Upper lobe of right lung (tissue), 1 donor: ENCODE measurements at regions not wholly inside any gene's neighbourhood (a gene's known extent, or its start where the extent isn't known, plus 50 kb on each side); places are given as distances from the start of the nearest gene placed in this dataset. TPM values are rescaled to one million over a fixed set of nuclear protein-coding genes. Genes with fewer than 3 reads are reported as not detected.
A peak's percentile ranks its signal among the peaks of the same experiment; 100 is the strongest.

ENCODE experiments used
- ATAC-seq: fragments of 200-7000 bp; cut with Tn5 transposase; one replicate; pipeline ENCODE4 v1.9.1; 2020; ENCODE audit warnings: mild to moderate bottlenecking, moderate library complexity
- DNase-seq: peaks from one replicate; pipeline ENCODE4 v3.0.0-alpha.2; 2020
- H3K27ac ChIP-seq: fragments of 200-600 bp; one replicate; pipeline ENCODE4 v1.8.0; 2022
- H3K27me3 ChIP-seq: fragments of 200-600 bp; one replicate; pipeline ENCODE4 v1.8.0; 2022; ENCODE audit warnings: mild to moderate bottlenecking
- H3K36me3 ChIP-seq: fragments of 200-600 bp; one replicate; pipeline ENCODE4 v1.8.0; 2022
- H3K4me1 ChIP-seq: fragments of 200-600 bp; one replicate; pipeline ENCODE4 v1.8.0; 2022
- H3K4me3 ChIP-seq: fragments of 200-600 bp; one replicate; pipeline ENCODE4 v1.8.0; 2022; ENCODE audit warnings: mild to moderate bottlenecking
- H3K9me3 ChIP-seq: fragments of 200-600 bp; one replicate; pipeline ENCODE4 v1.8.0; 2022
- intact Hi-C: fragments of 100-400 bp; cut with DNase I; formaldehyde crosslinking; loops from one replicate; pipeline ENCODE4 v1.11.0; 2022
- microRNA-seq: library from miRNA; unstranded; fragments of <30 nt; microRNA quantifications from one replicate; pipeline ENCODE4 v1.2.0, GENCODE V29; 2020; ENCODE audit warnings: borderline microRNAs expressed
- TF ChIP-seq, protein P1 (sequence below): fragments of 200-600 bp; IDR thresholded peaks from one replicate; pipeline ENCODE4 v1.8.0; 2022; ENCODE audit warnings: antibody characterized with exemption
- donor health status: DM: no; HTN: yes; CAD: no; lungs with severe emphysema.

DNA sequence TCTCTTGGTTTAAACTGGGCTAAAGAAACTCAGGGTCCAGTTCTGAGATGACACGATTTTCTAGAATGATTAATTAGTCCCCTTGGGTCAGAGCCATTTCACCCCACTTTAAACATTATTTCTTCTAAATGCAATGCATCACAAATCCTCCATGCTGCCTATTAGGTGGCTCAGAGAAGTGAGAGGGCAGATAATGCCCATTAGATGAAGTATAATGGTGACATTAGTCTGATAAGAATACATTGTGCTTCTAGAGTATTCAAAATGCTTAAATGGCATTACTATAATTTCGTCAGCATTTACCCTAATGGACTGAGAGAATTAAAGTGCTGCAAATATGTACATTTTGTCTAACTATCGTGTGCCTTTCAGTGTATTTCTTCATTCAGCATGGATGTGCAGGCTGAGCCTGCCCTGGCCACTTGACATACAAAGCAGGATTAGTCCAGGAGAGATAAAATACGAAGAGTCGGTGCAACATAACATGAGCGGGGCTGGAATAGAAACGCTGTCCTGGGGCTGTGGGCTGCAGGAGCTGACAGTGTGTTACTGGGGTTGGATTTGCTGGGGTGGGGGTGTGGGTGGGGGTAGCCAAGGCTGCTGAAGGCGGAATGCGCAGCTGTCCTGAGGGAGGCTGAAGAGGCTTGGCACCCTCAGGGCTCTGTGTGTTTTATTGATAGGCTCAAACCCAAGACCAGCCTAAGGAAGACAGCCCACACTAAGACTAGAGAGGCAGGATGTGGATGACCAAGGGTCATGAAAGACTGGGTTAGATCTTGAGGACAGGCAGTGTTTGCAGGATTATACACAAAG is 52.8 kb upstream of the KLF6 start:
- no peaks in the 10 kb centered on the region for H3K27me3 ChIP-seq
- H3K9me3 ChIP-seq: no peaks in the 10 kb centered on the region
- DNase-seq (no peak), ATAC-seq (no peak)
- H3K36me3 ChIP-seq: no peaks in the 10 kb centered on the region
- no peak overlapping the region for H3K4me3 ChIP-seq
- TF ChIP-seq, protein P1, sequence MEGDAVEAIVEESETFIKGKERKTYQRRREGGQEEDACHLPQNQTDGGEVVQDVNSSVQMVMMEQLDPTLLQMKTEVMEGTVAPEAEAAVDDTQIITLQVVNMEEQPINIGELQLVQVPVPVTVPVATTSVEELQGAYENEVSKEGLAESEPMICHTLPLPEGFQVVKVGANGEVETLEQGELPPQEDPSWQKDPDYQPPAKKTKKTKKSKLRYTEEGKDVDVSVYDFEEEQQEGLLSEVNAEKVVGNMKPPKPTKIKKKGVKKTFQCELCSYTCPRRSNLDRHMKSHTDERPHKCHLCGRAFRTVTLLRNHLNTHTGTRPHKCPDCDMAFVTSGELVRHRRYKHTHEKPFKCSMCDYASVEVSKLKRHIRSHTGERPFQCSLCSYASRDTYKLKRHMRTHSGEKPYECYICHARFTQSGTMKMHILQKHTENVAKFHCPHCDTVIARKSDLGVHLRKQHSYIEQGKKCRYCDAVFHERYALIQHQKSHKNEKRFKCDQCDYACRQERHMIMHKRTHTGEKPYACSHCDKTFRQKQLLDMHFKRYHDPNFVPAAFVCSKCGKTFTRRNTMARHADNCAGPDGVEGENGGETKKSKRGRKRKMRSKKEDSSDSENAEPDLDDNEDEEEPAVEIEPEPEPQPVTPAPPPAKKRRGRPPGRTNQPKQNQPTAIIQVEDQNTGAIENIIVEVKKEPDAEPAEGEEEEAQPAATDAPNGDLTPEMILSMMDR: no peak
- H3K4me1 ChIP-seq: peaks cover 15% of the 10 kb centered on the region
- no peak overlapping the region for H3K27ac ChIP-seq
- intact Hi-C loops: no loop called here

DNA sequence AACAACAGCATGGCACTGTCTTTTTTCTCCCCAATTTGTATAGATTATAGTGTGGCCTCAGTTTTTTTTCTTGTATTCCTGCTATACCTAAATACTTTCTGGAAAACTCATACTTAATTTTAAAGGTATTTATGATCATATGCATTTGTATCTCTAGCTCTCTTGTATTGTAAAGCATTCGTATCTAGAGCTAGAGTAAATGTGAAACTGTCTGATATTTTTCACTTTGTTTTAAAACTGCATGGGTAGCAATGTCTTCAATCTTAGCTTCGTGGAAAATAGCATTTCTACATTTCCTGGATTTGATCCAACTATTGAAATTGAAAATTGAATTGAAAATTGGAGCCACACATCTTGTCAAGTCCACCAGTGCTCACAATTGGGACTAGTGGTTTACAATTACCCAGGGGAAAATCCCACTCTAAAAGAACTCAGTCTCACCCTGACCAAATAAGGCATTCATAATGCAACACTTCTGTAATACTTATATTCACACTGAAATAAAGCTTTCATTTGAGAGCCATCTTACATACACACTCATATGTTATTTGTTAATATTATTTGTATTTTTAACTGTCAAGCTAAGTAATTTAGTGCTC is 51.3 kb upstream of the KLF6 start:
- Histone ChIP-seq H3K9me3 (no peaks in the 10 kb centered on the region), H3K4me3 (no peak overlapping the region), H3K27me3 (no peaks in the 10 kb centered on the region), H3K4me1 (peaks cover 15% of the 10 kb centered on the region), H3K36me3 (no peaks in the 10 kb centered on the region), H3K27ac (peak overlapping the region; percentile 2)
- intact Hi-C loops: no loop called here
- DNase-seq (no peak), ATAC-seq (no peak)
- TF ChIP-seq, protein P1: no peak

DNA sequence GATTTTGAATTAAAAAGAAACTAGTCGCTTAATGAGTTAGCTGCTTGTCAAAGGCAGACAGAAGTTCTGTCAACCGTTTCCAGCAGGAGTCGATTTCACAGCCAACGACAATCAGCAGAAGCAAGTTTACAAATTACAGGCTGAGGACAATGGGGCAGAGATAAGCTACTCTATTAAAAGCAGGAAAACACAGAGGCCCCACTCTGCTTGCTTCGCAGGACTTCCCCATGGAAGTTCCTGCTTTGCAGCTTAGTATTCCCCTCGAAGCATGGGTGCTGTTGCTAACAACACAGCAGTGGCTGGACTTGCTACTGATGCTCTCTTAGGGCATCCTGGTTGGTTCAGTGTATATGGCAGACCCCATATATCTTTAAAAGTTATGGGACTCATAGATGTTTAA is 50.8 kb upstream of the KLF6 start:
- ATAC-seq (peak; percentile 81), DNase-seq (no peak)
- intact Hi-C loops: no loop called here
- TF ChIP-seq, protein P1: no peak
- H3K9me3 ChIP-seq: no peaks in the 10 kb centered on the region
- peaks cover 15% of the 10 kb centered on the region for H3K4me1 ChIP-seq
- no peak overlapping the region for H3K4me3 ChIP-seq
- H3K27me3 ChIP-seq: no peaks in the 10 kb centered on the region
- H3K36me3 ChIP-seq: no peaks in the 10 kb centered on the region
- H3K27ac ChIP-seq: peak overlapping the region; percentile 2

DNA sequence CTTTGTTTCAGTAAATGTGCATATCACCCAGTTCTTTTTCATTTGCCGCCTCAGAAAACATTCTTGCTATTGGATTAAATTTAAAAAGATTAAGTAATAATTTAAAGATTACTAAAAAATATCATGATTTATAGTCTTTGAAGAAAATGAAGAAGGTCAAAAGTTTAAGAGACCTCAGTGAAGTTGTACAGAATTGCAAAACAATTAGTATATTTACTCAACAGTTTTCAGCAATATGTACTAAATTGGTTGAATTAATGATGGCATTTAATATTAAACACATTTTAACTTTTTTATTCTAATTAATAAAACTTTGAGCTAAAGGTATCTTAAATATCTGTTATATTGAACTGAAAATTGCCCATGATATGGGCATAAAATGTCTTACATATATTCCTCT is 49.9 kb upstream of the KLF6 start:
- Histone ChIP-seq H3K27me3 (no peaks in the 10 kb centered on the region), H3K4me1 (peaks cover 20% of the 10 kb centered on the region), H3K36me3 (no peaks in the 10 kb centered on the region), H3K9me3 (no peaks in the 10 kb centered on the region), H3K4me3 (no peak overlapping the region), H3K27ac (no peak overlapping the region)
- TF ChIP-seq, protein P1: no peak
- intact Hi-C loops: no loop called here
- DNase-seq: no peak
- ATAC-seq: no peak

Small RNA genes in the stretch of these regions (microRNA-seq; reads per million reads assigned to microRNA genes)
- not detected for gene MIR6078
